ENCODE measurements at regions not wholly inside any gene's neighbourhood (a gene's known extent, or its start where the extent isn't known, plus 50 kb on each side); places are given as distances from the start of the nearest gene placed in this dataset.

GRCh38 chr20:22322513-22322912 is 261.9 kb downstream of the FOXA2 start:
- Histone ChIP-seq H3K9ac (ENCODE audit: low read depth in 1 of 2, low read length in 2 of 2) (no peak overlapping the region), H3K4me1 (ENCODE audit: control insufficient read depth in 4 of 4, insufficient read depth in 4 of 4, low read length in 3 of 4) (no peaks in the 10 kb centered on the region), H3K36me3 (ENCODE audit: control insufficient read depth in 4 of 4, insufficient read depth in 3 of 4, low read depth in 1 of 4, low read length in 3 of 4) (no peaks in the 10 kb centered on the region), H3K27ac (ENCODE audit: low read depth in 1 of 2, low read length in 2 of 2) (no peak overlapping the region), H3K4me3 (ENCODE audit: low read depth in 1 of 3, low read length in 3 of 3) (no peak overlapping the region), H3K27me3 (ENCODE audit: control insufficient read depth in 4 of 4, insufficient read depth in 4 of 4, low read length in 3 of 4) (no peaks in the 10 kb centered on the region), H3K9me3 (ENCODE audit: control insufficient read depth in 4 of 4, low read length in 3 of 4) (no peaks in the 10 kb centered on the region)
- DNase-seq (ENCODE audit: low spot score) = no peak
- TF ChIP-seq GABPA (IDR thresholded peaks at IDR 0.05 in 1 of 2, conservative IDR thresholded peaks at IDR 0.05 in 1 of 2) = no peak
- no peak for TF ChIP-seq RAD21 (IDR thresholded peaks at IDR 0.05)
- no peak for TF ChIP-seq EGR1 (IDR thresholded peaks at IDR 0.05; ENCODE audit: low read depth in 2 of 2)
- TF ChIP-seq, protein P1, sequence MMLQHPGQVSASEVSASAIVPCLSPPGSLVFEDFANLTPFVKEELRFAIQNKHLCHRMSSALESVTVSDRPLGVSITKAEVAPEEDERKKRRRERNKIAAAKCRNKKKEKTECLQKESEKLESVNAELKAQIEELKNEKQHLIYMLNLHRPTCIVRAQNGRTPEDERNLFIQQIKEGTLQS (IDR thresholded peaks at IDR 0.05) = no peak
- TF ChIP-seq FOXA1 (IDR thresholded peaks at IDR 0.05) = no peak
- no peak for TF ChIP-seq ZBTB33 (IDR thresholded peaks at IDR 0.05)
- no peak for TF ChIP-seq NR2F2 (IDR thresholded peaks at IDR 0.05)
- TF ChIP-seq JUND (IDR thresholded peaks at IDR 0.05) = no peak
- TF ChIP-seq SP1 (IDR thresholded peaks at IDR 0.05) = no peak
- 47% methylated on average over 2 of the region's 2 CpGs for WGBS

- Histone ChIP-seq H3K27me3 (ENCODE audit: control insufficient read depth in 4 of 4, insufficient read depth in 4 of 4, low read length in 3 of 4) (no peaks in the 10 kb centered on the region), H3K4me1 (ENCODE audit: control insufficient read depth in 4 of 4, insufficient read depth in 4 of 4, low read length in 3 of 4) (no peaks in the 10 kb centered on the region), H3K36me3 (ENCODE audit: control insufficient read depth in 4 of 4, insufficient read depth in 3 of 4, low read depth in 1 of 4, low read length in 3 of 4) (no peaks in the 10 kb centered on the region), H3K4me3 (ENCODE audit: low read depth in 1 of 3, low read length in 3 of 3) (no peak overlapping the region), H3K9me3 (ENCODE audit: control insufficient read depth in 4 of 4, low read length in 3 of 4) (no peaks in the 10 kb centered on the region), H3K9ac (ENCODE audit: low read depth in 1 of 2, low read length in 2 of 2) (no peak overlapping the region), H3K27ac (ENCODE audit: low read depth in 1 of 2, low read length in 2 of 2) (no peak overlapping the region)
- DNase-seq (ENCODE audit: low spot score) = no peak
- TF ChIP-seq CTCF (IDR thresholded peaks at IDR 0.05; ENCODE audit: low read depth, low read length, missing input control) = no peak
- TF ChIP-seq YY1 (IDR thresholded peaks at IDR 0.05) = no peak
- TF ChIP-seq RXRA (IDR thresholded peaks at IDR 0.05) = no peak
- TF ChIP-seq NR2F2 (IDR thresholded peaks at IDR 0.05) = no peak
- WGBS = 60% methylated on average over 1 of the region's 1 CpG
These were observed 263.2 kb downstream of the FOXA2 start for GRCh38 chr20:22321191-22321590.

DNA sequence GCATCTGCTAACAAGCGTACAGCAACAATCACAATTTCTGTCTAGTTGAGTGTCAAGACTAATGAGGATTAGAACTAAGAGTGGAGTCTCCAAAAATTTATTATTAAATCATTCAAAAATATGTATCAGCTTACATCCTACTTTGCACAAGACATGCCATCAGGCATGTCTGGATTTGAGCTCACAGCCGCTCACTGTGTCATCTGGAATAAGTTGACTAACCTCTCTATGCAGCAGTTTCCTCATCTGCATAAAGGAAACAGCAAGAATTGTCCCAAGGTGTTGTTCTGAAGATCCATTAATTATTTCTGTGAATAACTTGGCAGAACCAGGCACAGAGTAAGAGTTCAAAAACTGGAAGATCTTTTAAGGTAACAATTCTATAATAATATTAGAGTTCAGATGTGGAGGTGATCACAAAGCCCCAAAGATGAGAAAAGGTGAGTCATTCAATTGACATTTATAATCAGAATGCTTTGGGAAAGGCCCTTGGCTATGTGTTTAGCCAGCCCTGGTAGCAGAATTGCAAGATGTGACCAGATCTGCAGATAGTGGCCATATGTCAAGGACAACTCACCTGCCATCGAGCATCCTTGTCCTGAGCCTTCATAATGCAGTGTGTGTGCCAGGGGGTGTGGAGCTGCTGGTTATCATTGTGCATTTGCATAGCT is 264.0 kb downstream of the FOXA2 start:
- WGBS = 85% methylated on average over 3 of the region's 3 CpGs
- DNase-seq (ENCODE audit: low spot score) = no peak
- Histone ChIP-seq H3K27me3 (ENCODE audit: control insufficient read depth in 4 of 4, insufficient read depth in 4 of 4, low read length in 3 of 4) (peaks cover 0 to 3% (median 0%) of the 10 kb centered on the region in 4 donors), H3K4me1 (ENCODE audit: control insufficient read depth in 4 of 4, insufficient read depth in 4 of 4, low read length in 3 of 4) (no peaks in the 10 kb centered on the region), H3K4me3 (ENCODE audit: low read depth in 1 of 3, low read length in 3 of 3) (no peak overlapping the region), H3K27ac (ENCODE audit: low read depth in 1 of 2, low read length in 2 of 2) (no peak overlapping the region), H3K36me3 (ENCODE audit: control insufficient read depth in 4 of 4, insufficient read depth in 3 of 4, low read depth in 1 of 4, low read length in 3 of 4) (no peaks in the 10 kb centered on the region), H3K9ac (ENCODE audit: low read depth in 1 of 2, low read length in 2 of 2) (no peak overlapping the region), H3K9me3 (ENCODE audit: control insufficient read depth in 4 of 4, low read length in 3 of 4) (no peaks in the 10 kb centered on the region)
- no peak for TF ChIP-seq RXRA (IDR thresholded peaks at IDR 0.05)
- TF ChIP-seq YY1 (IDR thresholded peaks at IDR 0.05) = no peak
- no peak for TF ChIP-seq HNF4A (conservative IDR thresholded peaks at IDR 0.05)
- no peak for TF ChIP-seq FOXA1 (IDR thresholded peaks at IDR 0.05)
- no peak for TF ChIP-seq FOXA2 (IDR thresholded peaks at IDR 0.05)
- TF ChIP-seq REST (IDR thresholded peaks at IDR 0.05) = no peak
- TF ChIP-seq, protein P1 (IDR thresholded peaks at IDR 0.05) = no peak
- no peak for TF ChIP-seq NR2F2 (IDR thresholded peaks at IDR 0.05)
- no peak for TF ChIP-seq EGR1 (IDR thresholded peaks at IDR 0.05; ENCODE audit: low read depth in 2 of 2)
- TF ChIP-seq CTCF (IDR thresholded peaks at IDR 0.05; ENCODE audit: low read depth, low read length, missing input control) = no peak

All from liver (tissue), 8 donors.